ENCODE measurements at regions not wholly inside any gene's neighbourhood (a gene's known extent, or its start where the extent isn't known, plus 50 kb on each side); places are given as distances from the start of the nearest gene placed in this dataset.

DNA sequence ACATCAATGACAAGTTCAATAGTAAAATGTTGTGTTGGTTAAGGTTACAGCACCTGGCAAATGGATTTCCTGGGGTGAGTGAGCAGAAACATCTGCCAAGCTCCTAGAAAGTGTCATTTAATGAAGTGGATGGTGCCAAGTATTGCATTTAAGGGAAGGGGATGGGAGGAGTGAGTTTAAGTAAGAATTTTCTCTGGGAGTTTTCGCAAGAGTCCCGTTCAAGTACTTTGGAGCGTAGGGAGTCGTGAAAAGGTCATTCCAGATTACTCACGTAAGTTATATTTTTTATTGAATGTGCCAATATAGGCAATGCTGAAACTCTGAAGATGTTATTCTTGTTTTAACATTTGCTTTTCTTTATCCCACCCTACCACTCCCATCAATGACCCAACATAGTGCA lies 117.4 kb upstream of the RAB3GAP2 start:
- Histone ChIP-seq H3K9me3 (no peaks in the 10 kb centered on the region), H3K36me3 (no peaks in the 10 kb centered on the region), H3K27ac (no peak overlapping the region), H3K4me1 (no peaks in the 10 kb centered on the region), H3K4me3 (no peak overlapping the region), H3K27me3 (no peaks in the 10 kb centered on the region)
- intact Hi-C loops (cut with DNase I; ENCODE audit: low total_unique reads), result no loop called here
- no peak for DNase-seq (ENCODE audit: low spot score in 2 of 2)
- TF ChIP-seq POLR2A (IDR thresholded peaks at IDR 0.05), result no peak
- TF ChIP-seq, protein P1, sequence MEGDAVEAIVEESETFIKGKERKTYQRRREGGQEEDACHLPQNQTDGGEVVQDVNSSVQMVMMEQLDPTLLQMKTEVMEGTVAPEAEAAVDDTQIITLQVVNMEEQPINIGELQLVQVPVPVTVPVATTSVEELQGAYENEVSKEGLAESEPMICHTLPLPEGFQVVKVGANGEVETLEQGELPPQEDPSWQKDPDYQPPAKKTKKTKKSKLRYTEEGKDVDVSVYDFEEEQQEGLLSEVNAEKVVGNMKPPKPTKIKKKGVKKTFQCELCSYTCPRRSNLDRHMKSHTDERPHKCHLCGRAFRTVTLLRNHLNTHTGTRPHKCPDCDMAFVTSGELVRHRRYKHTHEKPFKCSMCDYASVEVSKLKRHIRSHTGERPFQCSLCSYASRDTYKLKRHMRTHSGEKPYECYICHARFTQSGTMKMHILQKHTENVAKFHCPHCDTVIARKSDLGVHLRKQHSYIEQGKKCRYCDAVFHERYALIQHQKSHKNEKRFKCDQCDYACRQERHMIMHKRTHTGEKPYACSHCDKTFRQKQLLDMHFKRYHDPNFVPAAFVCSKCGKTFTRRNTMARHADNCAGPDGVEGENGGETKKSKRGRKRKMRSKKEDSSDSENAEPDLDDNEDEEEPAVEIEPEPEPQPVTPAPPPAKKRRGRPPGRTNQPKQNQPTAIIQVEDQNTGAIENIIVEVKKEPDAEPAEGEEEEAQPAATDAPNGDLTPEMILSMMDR (IDR thresholded peaks at IDR 0.05), result no peak
- TF ChIP-seq POLR2AphosphoS5 (IDR thresholded peaks at IDR 0.05), result no peak

DNA sequence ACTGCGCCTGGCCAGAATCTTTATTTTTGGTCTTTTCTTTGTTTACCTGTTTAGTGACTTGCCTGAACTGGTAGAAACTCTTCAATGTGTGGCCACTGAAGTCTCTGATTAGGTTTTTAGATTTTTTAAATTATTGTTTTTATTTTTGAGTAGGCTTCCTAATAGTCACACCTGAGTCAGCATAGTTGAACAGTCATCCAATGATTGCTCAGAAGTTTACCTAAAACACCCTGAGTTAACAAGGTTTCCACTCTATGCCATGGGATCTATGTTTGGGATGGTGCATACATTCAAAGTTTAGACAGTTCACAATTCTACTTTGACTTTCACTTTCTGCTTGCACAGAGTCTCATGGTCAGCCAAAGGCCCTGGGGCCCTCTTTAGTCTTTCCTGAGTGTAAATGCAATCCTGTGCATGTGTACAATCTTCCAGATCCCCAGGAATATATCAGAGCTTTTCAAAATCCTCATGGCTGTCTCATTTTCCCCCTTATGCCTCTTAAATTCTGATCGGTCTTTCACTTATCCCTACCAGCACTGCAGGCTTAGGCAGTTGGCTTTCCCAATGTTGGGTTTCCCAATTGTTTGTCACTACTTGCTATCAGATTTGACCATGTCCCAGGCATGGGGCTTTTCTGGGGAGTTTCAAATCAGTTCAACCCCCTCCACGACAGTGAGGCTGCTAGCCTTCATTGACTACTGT lies 114.4 kb upstream of the RAB3GAP2 start:
- no peaks in the 10 kb centered on the region for H3K27me3 ChIP-seq
- no peaks in the 10 kb centered on the region for H3K4me1 ChIP-seq
- no peaks in the 10 kb centered on the region for H3K9me3 ChIP-seq
- DNase-seq (ENCODE audit: low spot score in 2 of 2), result no peak
- intact Hi-C loops (cut with DNase I; ENCODE audit: low total_unique reads), result no loop called here
- H3K27ac ChIP-seq, result no peak overlapping the region
- H3K4me3 ChIP-seq, result no peak overlapping the region
- H3K36me3 ChIP-seq, result no peaks in the 10 kb centered on the region
- TF ChIP-seq POLR2AphosphoS5 (IDR thresholded peaks at IDR 0.05) (no peak), POLR2A (IDR thresholded peaks at IDR 0.05) (no peak)
- TF ChIP-seq, protein P1 (IDR thresholded peaks at IDR 0.05), result no peak

DNA sequence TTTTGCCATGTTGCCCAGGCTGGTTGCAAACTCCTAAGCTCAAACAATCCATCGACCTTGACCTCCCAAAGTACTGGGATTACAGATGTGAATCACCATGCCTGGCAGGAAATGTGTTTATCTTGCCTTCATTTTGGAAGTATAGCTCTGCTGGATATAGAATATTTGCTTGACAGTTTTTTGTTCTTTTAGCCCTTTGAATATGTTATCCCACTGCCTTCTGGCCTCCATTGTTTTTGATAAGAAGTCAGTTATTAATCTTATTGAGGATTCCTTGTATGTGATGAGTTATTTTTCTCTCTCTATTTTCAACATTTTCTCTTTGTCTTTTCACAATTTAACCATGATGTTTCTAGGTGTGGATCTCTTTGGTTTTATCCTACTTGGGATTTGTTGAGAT lies 112.9 kb upstream of the RAB3GAP2 start:
- no peaks in the 10 kb centered on the region for H3K4me1 ChIP-seq
- TF ChIP-seq POLR2AphosphoS5 (IDR thresholded peaks at IDR 0.05) (no peak), POLR2A (IDR thresholded peaks at IDR 0.05) (no peak)
- TF ChIP-seq, protein P1 (IDR thresholded peaks at IDR 0.05), result no peak
- no peak overlapping the region for H3K27ac ChIP-seq
- no peaks in the 10 kb centered on the region for H3K27me3 ChIP-seq
- H3K4me3 ChIP-seq, result no peak overlapping the region
- H3K36me3 ChIP-seq, result no peaks in the 10 kb centered on the region
- intact Hi-C loops (cut with DNase I; ENCODE audit: low total_unique reads), result no loop called here
- no peak for DNase-seq (ENCODE audit: low spot score in 2 of 2)
- no peaks in the 10 kb centered on the region for H3K9me3 ChIP-seq

DNA sequence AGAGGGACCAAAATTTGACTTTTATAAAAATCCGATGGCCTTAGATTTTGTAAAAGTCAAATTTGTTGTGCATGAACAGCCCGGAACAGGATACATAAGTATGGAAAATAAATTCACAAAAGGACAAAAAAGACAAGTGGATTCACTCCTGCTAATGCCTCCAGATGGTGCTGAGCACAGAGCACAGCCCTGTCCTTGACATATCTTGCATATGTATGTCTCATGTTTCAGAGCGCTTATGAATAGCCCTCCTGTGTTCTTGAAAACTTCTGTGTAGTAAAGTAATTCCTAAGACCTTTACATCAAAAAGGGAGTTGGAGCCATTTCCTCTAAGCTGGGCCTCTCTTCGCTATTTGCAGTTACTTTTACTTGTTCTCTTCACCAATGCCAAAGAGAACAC lies 110.7 kb upstream of the RAB3GAP2 start:
- Histone ChIP-seq H3K36me3 (no peaks in the 10 kb centered on the region), H3K4me3 (no peak overlapping the region), H3K4me1 (no peaks in the 10 kb centered on the region), H3K27me3 (no peaks in the 10 kb centered on the region), H3K27ac (no peak overlapping the region), H3K9me3 (no peaks in the 10 kb centered on the region)
- DNase-seq (ENCODE audit: low spot score in 2 of 2), result no peak
- intact Hi-C loops (cut with DNase I; ENCODE audit: low total_unique reads), result no loop called here
- TF ChIP-seq POLR2AphosphoS5 (IDR thresholded peaks at IDR 0.05) (no peak), POLR2A (IDR thresholded peaks at IDR 0.05) (no peak)
- TF ChIP-seq, protein P1 (IDR thresholded peaks at IDR 0.05), result no peak

DNA sequence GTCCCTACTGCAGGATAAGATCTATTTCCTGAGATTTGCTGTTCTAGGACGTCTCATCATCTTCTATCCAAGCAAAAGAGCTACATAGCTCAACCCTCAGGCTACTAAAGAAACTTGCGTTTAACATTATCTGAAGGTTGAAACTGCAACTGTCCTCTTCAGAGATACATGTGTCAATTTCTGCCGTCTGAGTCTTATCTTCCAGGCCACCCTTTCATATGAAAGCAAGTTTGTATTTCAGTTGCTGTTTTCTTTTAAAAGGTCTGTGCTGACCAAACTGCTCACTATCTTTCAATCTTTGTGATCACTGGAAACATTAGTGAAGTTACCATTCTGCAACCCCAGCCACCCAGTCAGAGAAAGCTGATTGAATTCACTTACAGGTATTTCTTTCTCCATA lies 108.6 kb upstream of the RAB3GAP2 start:
- no peaks in the 10 kb centered on the region for H3K9me3 ChIP-seq
- H3K27me3 ChIP-seq, result no peaks in the 10 kb centered on the region
- H3K4me3 ChIP-seq, result no peak overlapping the region
- intact Hi-C loops (cut with DNase I; ENCODE audit: low total_unique reads), result no loop called here
- DNase-seq (ENCODE audit: low spot score in 2 of 2), result no peak
- TF ChIP-seq POLR2A (IDR thresholded peaks at IDR 0.05) (no peak), POLR2AphosphoS5 (IDR thresholded peaks at IDR 0.05) (no peak)
- TF ChIP-seq, protein P1 (IDR thresholded peaks at IDR 0.05), result no peak
- H3K27ac ChIP-seq, result no peak overlapping the region
- H3K4me1 ChIP-seq, result no peaks in the 10 kb centered on the region
- H3K36me3 ChIP-seq, result no peaks in the 10 kb centered on the region
